Urothelium cell line (cell line): ENCODE measurements at regions not wholly inside any gene's neighbourhood (a gene's known extent, or its start where the extent isn't known, plus 50 kb on each side); places are given as distances from the start of the nearest gene placed in this dataset.
A peak's percentile ranks its signal among the peaks of the same experiment; 100 is the strongest.
"Not testable (repeated sequence)": the region's sequence is repeated elsewhere in the genome, so short reads cannot be mapped to it uniquely, and the experiment has no call there.

Experiments used
- DNase-seq: peaks from one replicate; pipeline ENCODE4 v3.0.0; 2011; ENCODE audit warnings: low spot score, mixed read lengths
- FAIRE-seq: peaks from 2 replicates; lab custom pipeline; 2011; peaks lifted over from hg19 to GRCh38; lab: Jason Lieb, UNC

DNA sequence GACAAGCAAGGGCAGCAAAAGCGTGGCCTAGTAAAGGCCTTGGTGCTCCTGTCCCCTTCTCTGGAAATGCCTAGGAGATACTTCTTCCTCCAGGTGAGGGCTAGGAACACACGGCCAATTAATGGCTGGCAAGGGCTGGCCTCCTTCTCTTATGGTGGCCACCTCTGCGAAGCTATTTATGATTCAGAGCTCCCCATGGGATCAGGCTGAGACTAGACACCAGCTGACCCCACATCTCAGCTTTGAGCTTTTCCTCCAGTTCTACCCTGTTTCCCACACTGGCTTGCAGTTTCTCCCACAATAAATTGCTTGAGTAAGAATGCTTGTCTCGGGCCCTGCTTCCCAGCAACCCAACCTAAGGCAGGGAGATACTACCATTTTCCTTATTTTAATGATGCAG is 53.7 kb downstream of the CAMK2N1 start:
- DNase-seq, result no peak
- no peak for FAIRE-seq

GRCh38 chr1:20431176-20431460 is 54.9 kb downstream of the CAMK2N1 start:
- no peak for DNase-seq
- FAIRE-seq, result no peak

GRCh38 chr1:20430355-20431175 is 55.4 kb downstream of the CAMK2N1 start:
- DNase-seq, result peak; percentile 61
- FAIRE-seq, result no peak

DNA sequence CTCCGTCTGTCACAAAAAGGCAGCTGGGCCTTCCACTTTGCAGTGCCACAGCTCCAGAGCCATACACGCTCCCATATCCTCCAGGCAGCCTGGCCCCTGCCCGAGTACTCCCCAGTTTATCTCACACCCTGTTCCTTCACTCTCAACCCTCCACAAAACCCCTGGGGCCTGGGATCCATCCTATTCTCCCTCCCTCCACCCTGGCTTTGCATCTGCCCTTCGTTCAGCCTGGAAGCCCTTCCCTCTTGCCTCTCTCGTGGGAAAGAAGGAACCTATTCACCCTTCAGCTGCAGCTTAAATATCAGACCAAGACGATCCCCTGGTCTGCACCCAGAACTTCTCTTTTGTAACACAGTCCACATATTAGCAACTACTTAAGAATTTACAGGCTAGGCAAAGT is 56.7 kb downstream of the CAMK2N1 start:
- DNase-seq (no peak), FAIRE-seq (no peak)

DNA sequence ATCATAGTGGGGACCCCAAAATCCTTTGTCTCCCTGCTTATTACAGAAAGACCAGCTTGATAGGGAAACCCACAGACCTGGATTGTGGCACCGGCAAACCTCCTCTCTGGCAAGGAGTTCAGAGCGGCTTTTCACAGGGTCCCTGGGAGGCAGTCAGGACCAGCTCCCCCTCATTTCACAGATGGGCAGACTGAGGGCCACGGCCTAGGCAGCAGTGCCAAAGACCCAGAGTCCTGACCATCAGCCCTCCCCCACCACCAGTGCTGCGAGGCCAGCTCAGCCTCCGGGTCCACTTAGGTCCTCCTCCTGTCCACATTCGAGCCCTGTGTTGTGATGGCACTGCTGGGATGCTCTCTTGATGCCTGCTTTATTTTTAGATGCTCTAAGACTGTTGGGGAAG is 57.2 kb downstream of the CAMK2N1 start:
- DNase-seq (no peak), FAIRE-seq (no peak)

DNA sequence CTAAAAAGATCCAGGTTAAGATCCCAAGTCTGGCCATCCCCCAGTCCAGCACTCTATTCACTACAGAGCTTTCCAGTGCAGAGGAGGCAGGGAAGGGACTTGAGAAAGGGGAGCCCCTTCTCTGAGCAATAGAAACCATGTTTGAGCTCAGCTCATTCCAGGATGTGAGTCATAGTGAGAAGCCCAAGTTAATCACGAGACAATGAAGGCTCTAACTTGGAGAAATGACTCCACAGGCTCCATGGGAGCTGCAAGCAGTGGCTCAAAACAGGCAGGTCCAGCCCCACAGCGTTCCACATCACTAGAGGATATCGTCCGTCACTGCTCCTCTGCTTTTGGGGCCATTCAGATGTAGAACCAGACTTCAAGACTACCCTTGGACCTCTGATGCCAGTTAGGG is 59.1 kb downstream of the CAMK2N1 start:
- FAIRE-seq (no peak), DNase-seq (peak; percentile 69)

- FAIRE-seq (no peak), DNase-seq (no peak)
Measured at GRCh38 chr1:20426371-20426770, 59.6 kb downstream of the CAMK2N1 start.

DNA sequence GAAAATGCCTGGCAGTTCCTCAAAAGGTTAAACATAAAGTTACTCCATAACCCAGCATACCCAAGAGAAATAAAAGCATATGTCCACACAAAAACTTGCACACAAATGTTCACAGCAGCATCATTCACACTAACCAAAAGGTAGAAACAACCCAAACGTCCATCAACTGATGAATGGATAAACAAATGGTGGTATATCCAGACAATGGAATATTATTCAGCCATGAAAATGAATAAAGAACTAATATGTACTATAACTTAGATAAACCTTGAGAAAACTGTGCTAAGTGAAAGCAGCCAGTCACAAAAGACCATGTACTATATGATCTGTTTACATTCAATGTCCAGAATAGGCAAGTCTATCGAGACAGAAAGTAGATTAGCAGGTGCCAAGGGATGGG is 60.4 kb downstream of the CAMK2N1 start:
- FAIRE-seq, result no peak

GRCh38 chr1:20423169-20423795 is 62.7 kb downstream of the CAMK2N1 start:
- no peak for FAIRE-seq
- no peak for DNase-seq

More for the DNA sequence above, 60.4 kb downstream of the CAMK2N1 start:
- DNase-seq, result no peak

GRCh38 chr1:20421441-20421840 is 64.6 kb downstream of the CAMK2N1 start:
- FAIRE-seq (no peak), DNase-seq (no peak)

DNA sequence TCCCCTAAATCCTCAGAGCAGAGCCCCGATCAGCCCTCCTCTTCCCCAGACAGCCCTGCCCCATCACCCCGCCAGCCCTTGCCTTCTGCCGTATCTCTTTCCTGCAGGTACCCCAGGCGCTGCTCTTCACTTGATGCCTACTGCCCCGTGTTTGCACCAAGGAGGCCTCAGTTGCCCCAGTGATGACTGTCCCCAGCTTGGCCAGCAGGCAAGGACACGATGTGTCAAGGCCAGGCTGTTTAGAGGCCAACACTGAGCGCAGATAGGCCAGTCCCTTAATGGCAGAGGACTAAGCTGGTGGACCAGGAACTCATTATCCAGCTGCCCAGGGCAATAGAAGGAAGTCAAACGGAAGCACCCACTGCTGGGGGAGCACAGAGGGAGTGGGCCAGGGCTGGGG is 68.4 kb downstream of the CAMK2N1 start:
- no peak for FAIRE-seq
- no peak for DNase-seq

- DNase-seq (no peak), FAIRE-seq (no peak)
Measured at GRCh38 chr1:20416706-20417105, 69.3 kb downstream of the CAMK2N1 start.

DNA sequence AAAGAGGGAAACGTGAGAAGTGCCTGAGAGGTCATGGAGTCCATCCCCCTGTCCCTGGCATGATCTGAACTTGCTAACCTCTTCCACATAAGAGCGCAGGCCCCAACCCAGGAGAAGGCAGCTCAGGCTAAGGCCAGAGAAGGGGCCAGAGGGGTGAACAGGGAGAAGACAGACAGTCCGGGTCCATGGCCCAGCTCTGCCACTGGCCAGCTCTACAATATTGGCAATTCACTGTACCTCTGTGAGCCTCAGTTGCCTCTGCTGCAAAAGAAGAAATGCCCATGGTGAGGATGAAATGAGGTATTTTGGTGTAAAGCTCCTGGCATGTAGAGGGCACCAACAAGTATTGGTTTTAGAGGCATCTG is 72.3 kb downstream of the CAMK2N1 start:
- FAIRE-seq, result no peak
- no peak for DNase-seq

GRCh38 chr1:20413136-20413775 is 72.8 kb downstream of the CAMK2N1 start:
- DNase-seq (no peak), FAIRE-seq (no peak)

DNA sequence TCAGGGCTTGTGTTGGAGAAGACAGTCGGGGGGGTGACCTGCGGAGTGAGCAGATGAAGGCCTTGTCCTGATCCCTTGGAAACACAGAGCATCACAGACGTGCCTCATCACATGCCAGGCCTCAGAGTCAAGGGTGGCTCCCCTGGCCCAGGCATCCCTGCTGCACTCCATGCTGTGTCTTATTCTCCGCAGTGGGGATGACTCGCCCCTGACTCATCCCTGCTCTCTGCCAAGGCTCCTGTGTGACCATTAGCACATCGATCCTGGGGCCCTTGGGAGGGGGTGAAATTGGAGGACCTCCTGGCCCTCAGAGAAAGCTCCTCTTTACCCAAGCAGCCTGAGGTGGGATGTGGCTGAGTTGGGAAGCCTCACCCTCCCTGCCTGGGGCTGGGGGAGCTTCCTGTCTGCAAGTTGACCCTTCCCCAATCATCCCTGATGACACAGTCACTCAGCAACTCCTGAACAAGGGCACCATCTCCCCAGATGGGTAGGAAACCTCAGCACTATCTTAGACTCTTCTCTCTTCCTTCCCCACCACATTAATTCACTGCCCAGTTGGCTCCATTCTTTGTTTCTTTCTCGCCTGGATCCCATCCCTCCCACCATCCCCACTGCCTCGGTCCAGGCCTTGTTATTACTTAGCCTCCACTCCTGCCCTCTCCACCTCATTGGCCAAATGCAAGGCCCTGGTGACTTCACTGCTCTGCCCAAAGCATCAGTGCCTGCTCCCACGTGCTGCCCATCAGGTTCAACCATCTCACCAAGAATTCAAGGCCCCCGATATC is 74.6 kb downstream of the CAMK2N1 start:
- FAIRE-seq (peak; percentile 65), DNase-seq (peak; percentile 91)

GRCh38 chr1:20410503-20410902 is 75.5 kb downstream of the CAMK2N1 start:
- FAIRE-seq (no peak), DNase-seq (no peak)

- DNase-seq (no peak), FAIRE-seq (no peak)
Measured at GRCh38 chr1:20409971-20410370, 76.0 kb downstream of the CAMK2N1 start.

- DNase-seq (no peak), FAIRE-seq (no peak)
Measured at GRCh38 chr1:20409012-20409411, 77.0 kb downstream of the CAMK2N1 start.

- not testable (repeated sequence) for FAIRE-seq, DNase-seq
Measured at GRCh38 chr1:20408133-20408650, 77.8 kb downstream of the CAMK2N1 start.

DNA sequence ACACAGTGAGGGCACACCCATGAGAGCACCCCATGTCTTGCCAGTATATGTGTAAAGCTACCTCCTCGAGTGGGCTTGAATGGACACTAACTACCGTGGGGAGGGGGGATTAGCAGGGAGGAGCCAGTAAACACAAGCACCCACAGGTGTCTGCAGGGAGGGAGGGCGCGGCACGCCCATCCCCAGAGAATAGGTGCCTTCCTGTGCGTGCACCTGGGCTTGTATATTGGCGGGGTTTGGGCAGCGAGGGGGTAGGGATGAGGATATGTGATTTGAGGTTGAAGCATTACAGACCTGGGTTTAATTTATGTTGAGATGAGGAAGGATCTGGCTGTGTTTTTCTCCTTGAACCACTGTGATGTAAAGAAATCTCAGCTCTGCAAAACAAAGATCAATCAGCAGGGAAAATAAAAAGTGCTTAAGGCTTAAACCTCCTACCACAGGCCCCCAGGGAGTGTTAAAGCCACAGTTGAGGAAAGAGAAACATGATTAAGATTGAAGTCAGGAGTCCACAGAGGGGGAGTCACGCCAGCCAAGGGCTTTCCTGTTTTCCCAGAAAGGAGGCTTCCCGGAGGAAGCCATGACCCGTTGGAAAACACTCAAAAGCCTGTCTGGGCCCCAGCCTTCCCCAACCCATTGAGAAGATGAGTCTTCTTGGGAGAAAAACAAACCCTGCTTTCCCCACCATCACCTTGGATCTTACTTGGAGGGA is 80.0 kb downstream of the CAMK2N1 start:
- no peak for DNase-seq
- FAIRE-seq, result no peak
